DND-41 (cell line): ENCODE measurements at regions not wholly inside any gene's neighbourhood (a gene's known extent, or its start where the extent isn't known, plus 50 kb on each side); places are given as distances from the start of the nearest gene placed in this dataset.

Experiments used
- ATAC-seq: fragments of 200-7000 bp; cut with Tn5 transposase; 3 replicates; pipeline ENCODE4 v1.9.1; 2021; ENCODE audit warnings: low read depth; ENCODE audit not compliant: insufficient read depth
- DNase-seq: peaks from one replicate; pipeline ENCODE4 v3.0.0-alpha.2; 2020
- H2AFZ ChIP-seq: 2 replicates; pipeline ENCODE4 v1.6.0; 2012; ENCODE audit warnings: low read depth, low read length
- H3K27ac ChIP-seq: 2 replicates; pipeline ENCODE4 v1.5.1; 2012; ENCODE audit warnings: low read length, inconsistent platforms
- H3K27me3 ChIP-seq: fragments of 200-600 bp; sonication (generic); 2 replicates; pipeline ENCODE4 v1.6.0; 2012; ENCODE audit warnings: low read length, mild to moderate bottlenecking, inconsistent platforms; ENCODE audit not compliant: insufficient read depth, poor library complexity
- H3K36me3 ChIP-seq: 2 replicates; pipeline ENCODE4 v1.5.1; 2012; ENCODE audit warnings: low read length, inconsistent platforms; ENCODE audit not compliant: insufficient read depth
- H3K4me1 ChIP-seq: 2 replicates; pipeline ENCODE4 v1.5.1; 2012; ENCODE audit warnings: mild to moderate bottlenecking, low read length; ENCODE audit not compliant: insufficient read depth
- H3K4me2 ChIP-seq: 2 replicates; pipeline ENCODE4 v1.6.0; 2012; ENCODE audit warnings: mild to moderate bottlenecking, moderate library complexity, low read length, inconsistent platforms; ENCODE audit not compliant: insufficient read depth
- H3K4me3 ChIP-seq, 2 experiments: fragments of 200-600 bp in 1 of 2; shearing (Covaris generic) in 1 of 2; 2 replicates each; pipeline ENCODE4 v1.5.1; 2012 to 2016; ENCODE audit warnings: inconsistent platforms in 2 of 2, low read length in 2 of 2, mild to moderate bottlenecking in 2 of 2, low read depth in 1 of 2, moderate library complexity in 1 of 2
- H3K79me2 ChIP-seq: 2 replicates; pipeline ENCODE4 v1.6.0; 2012; ENCODE audit warnings: low read length, inconsistent platforms; ENCODE audit not compliant: insufficient read depth
- H3K9ac ChIP-seq: 2 replicates; pipeline ENCODE4 v1.6.0; 2012; ENCODE audit warnings: low read depth, mild to moderate bottlenecking, inconsistent platforms, low read length, moderate library complexity
- H3K9me3 ChIP-seq: 2 replicates; pipeline ENCODE4 v1.5.1; 2012; ENCODE audit warnings: low read length, moderate library complexity, mild to moderate bottlenecking, inconsistent platforms; ENCODE audit not compliant: insufficient read depth, severe bottlenecking
- H4K20me1 ChIP-seq: 2 replicates; pipeline ENCODE4 v1.6.0; 2012; ENCODE audit warnings: low read length; ENCODE audit not compliant: insufficient read depth
- EZH2 ChIP-seq: IDR thresholded peaks from 3 replicates; pipeline ENCODE4 v1.6.1; 2012; ENCODE audit warnings: borderline replicate concordance, low read depth, mild to moderate bottlenecking, moderate library complexity, low read length, inconsistent platforms; ENCODE audit not compliant: severe bottlenecking
- TF ChIP-seq, protein P1 (sequence below): IDR thresholded peaks from 2 replicates; pipeline ENCODE4 v1.5.1; 2012; ENCODE audit warnings: borderline replicate concordance, low read length, moderate library complexity, mild to moderate bottlenecking; ENCODE audit not compliant: poor library complexity, severe bottlenecking; ENCODE audit errors: extremely low read depth

- Histone ChIP-seq H3K27me3 (no peaks in the 10 kb centered on the region), H3K9me3 (peaks cover 3% of the 10 kb centered on the region), H3K4me1 (no peaks in the 10 kb centered on the region), H3K4me3 (no peak overlapping the region), H4K20me1 (no peaks in the 10 kb centered on the region), H3K4me2 (no peak overlapping the region), H3K9ac (no peak overlapping the region), H3K36me3 (no peaks in the 10 kb centered on the region), H3K79me2 (no peaks in the 10 kb centered on the region), H2AFZ (no peak overlapping the region), H3K27ac (no peak overlapping the region)
- ATAC-seq: no peak
- no peak for TF ChIP-seq EZH2
- TF ChIP-seq, protein P1, sequence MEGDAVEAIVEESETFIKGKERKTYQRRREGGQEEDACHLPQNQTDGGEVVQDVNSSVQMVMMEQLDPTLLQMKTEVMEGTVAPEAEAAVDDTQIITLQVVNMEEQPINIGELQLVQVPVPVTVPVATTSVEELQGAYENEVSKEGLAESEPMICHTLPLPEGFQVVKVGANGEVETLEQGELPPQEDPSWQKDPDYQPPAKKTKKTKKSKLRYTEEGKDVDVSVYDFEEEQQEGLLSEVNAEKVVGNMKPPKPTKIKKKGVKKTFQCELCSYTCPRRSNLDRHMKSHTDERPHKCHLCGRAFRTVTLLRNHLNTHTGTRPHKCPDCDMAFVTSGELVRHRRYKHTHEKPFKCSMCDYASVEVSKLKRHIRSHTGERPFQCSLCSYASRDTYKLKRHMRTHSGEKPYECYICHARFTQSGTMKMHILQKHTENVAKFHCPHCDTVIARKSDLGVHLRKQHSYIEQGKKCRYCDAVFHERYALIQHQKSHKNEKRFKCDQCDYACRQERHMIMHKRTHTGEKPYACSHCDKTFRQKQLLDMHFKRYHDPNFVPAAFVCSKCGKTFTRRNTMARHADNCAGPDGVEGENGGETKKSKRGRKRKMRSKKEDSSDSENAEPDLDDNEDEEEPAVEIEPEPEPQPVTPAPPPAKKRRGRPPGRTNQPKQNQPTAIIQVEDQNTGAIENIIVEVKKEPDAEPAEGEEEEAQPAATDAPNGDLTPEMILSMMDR: no peak
- no peak for DNase-seq
Measured at GRCh38 chr6:40188931-40189330, 254.7 kb upstream of the MOCS1 start.

DNA sequence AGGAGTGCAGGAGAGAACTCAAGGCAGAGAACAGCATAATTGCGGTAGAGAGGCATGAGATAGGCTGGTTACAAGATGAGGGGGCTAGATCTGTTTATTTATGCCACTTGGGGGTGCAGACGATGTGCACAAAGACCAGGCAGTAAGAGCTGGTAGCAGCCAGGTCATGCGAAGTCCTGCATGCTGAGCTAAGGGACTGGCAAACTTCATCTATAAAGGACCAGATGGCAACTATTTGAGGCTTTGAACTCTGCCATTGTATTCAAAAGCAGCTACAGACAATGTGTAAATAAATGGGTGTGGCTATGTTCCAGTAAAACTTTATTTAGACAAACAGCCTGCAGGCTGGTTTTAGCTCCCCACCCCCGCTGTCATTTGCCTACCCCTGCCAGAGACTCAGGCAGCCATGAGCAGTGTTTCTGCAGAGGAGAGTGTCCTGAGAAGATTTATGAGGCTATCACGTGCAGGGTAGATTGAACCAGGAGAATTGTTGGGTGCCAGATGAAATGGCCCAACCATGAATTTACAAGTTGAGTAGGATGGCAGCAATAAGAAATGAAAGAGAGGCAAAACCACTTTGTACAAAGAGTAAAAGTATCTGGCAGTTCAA lies 253.4 kb upstream of the MOCS1 start:
- Histone ChIP-seq H3K27ac (no peak overlapping the region), H4K20me1 (no peaks in the 10 kb centered on the region), H2AFZ (no peak overlapping the region), H3K4me1 (no peaks in the 10 kb centered on the region), H3K4me3 (no peak overlapping the region), H3K4me2 (no peak overlapping the region), H3K9ac (no peak overlapping the region), H3K9me3 (peaks cover 6% of the 10 kb centered on the region), H3K27me3 (no peaks in the 10 kb centered on the region), H3K79me2 (no peaks in the 10 kb centered on the region), H3K36me3 (no peaks in the 10 kb centered on the region)
- ATAC-seq: no peak
- no peak for DNase-seq
- TF ChIP-seq, protein P1: no peak
- no peak for TF ChIP-seq EZH2

GRCh38 chr6:40185486-40185885 lies 251.2 kb upstream of the MOCS1 start:
- no peak overlapping the region for H3K9ac ChIP-seq
- no peaks in the 10 kb centered on the region for H3K36me3 ChIP-seq
- ATAC-seq: no peak
- no peak for DNase-seq
- no peaks in the 10 kb centered on the region for H3K79me2 ChIP-seq
- no peaks in the 10 kb centered on the region for H4K20me1 ChIP-seq
- H2AFZ ChIP-seq: no peak overlapping the region
- peaks cover 6% of the 10 kb centered on the region for H3K9me3 ChIP-seq
- no peaks in the 10 kb centered on the region for H3K4me1 ChIP-seq
- no peak overlapping the region for H3K4me3 ChIP-seq
- no peak for TF ChIP-seq EZH2
- TF ChIP-seq, protein P1: no peak
- H3K4me2 ChIP-seq: no peak overlapping the region
- no peak overlapping the region for H3K27ac ChIP-seq
- H3K27me3 ChIP-seq: peaks cover 2% of the 10 kb centered on the region
